ENCODE measurements at regions not wholly inside any gene's neighbourhood (a gene's known extent, or its start where the extent isn't known, plus 50 kb on each side); places are given as distances from the start of the nearest gene placed in this dataset.

- ChIA-PET SMC1A (ENCODE audit: uncharacterized antibody, unreplicated experiment) (interaction anchor here (3.2 kb wide), 1 partner anchor 113 kb away, joined by 18 read pairs; no protein-coding TSS in a partner anchor), CTCF (interaction anchor here (0.9 to 8.5 kb wide), 5 partner anchors 16 to 1762 kb away, joined by 3 to 78 read pairs (median 4); no protein-coding TSS in a partner anchor), RAD21 (ENCODE audit: unreplicated experiment) (no interaction called here), POLR2A (no interaction called here)
- TF ChIP-seq E4F1 (IDR thresholded peaks at IDR 0.05; ENCODE audit: borderline replicate concordance, partially characterized antibody) (no peak), TCF7 (IDR thresholded peaks at IDR 0.05; ENCODE audit: borderline replicate concordance) (no peak), SREBF1 (IDR thresholded peaks at IDR 0.05; ENCODE audit: low read length) (no peak), NFXL1 (IDR thresholded peaks at IDR 0.05; ENCODE audit: borderline replicate concordance) (no peak), YY1 (IDR thresholded peaks at IDR 0.05; ENCODE audit: low read depth, low read length) (no peak)
- in situ Hi-C loops (cut with MboI): no loop called here
- no peaks in the 10 kb centered on the region for H3K36me3 ChIP-seq (ENCODE audit: control insufficient read depth in 2 of 2, insufficient read depth in 2 of 2, low read length in 1 of 2)
- no peak overlapping the region for H3K4me2 ChIP-seq (ENCODE audit: control insufficient read depth, insufficient read depth)
- ATAC-seq: no peak
- no peaks in the 10 kb centered on the region for H3K79me2 ChIP-seq (ENCODE audit: control insufficient read depth, insufficient read depth, low read length)
- no peak for FAIRE-seq
- H2AFZ ChIP-seq (ENCODE audit: control insufficient read depth, low read depth, low read length): no peak overlapping the region
- no peaks in the 10 kb centered on the region for H3K9me3 ChIP-seq (replicated peaks; ENCODE audit: control insufficient read depth, insufficient read depth, low read length)
- H3K27me3 ChIP-seq (replicated peaks in 1 of 2; ENCODE audit: control insufficient read depth in 2 of 2, insufficient read depth in 2 of 2, low read length in 1 of 2): peaks cover 0 to 2% of the 10 kb centered on the region in 2 experiments; a peak in 1 of 4 replicates
- H3K9ac ChIP-seq (ENCODE audit: control insufficient read depth, insufficient read depth, low read length): no peak overlapping the region
- H3K27ac ChIP-seq (ENCODE audit: control insufficient read depth, insufficient read depth): no peak overlapping the region
- intact Hi-C loops (cut with micrococcal nuclease; ENCODE audit: unreplicated experiment): loop anchor here (2.0 to 10.0 kb wide), 2 partner anchors 112 to 812 kb away; no protein-coding TSS in a partner anchor
- H3K4me1 ChIP-seq (ENCODE audit: control insufficient read depth, insufficient read depth, low read length): no peaks in the 10 kb centered on the region
- no peak for DNase-seq (ENCODE audit: low read depth, low spot score)
- BruUV-seq (replicated peaks): no TSS peak
- no peak overlapping the region for H3K4me3 ChIP-seq
- no peaks in the 10 kb centered on the region for H4K20me1 ChIP-seq (ENCODE audit: control insufficient read depth, insufficient read depth)
- 18% methylated on average over 2 of the region's 2 CpGs for WGBS (ENCODE audit: insufficient coverage, insufficient replicate concordance, low lambda C conversion rate, missing lambda C conversion rate)
Observed at GRCh38 chr18:45387229-45387628, 228.0 kb upstream of the SLC14A2 start.

- ChIA-PET SMC1A (ENCODE audit: uncharacterized antibody, unreplicated experiment) (no interaction called here), POLR2A (no interaction called here), CTCF (no interaction called here), RAD21 (ENCODE audit: unreplicated experiment) (no interaction called here)
- Histone ChIP-seq H3K36me3 (ENCODE audit: control insufficient read depth in 2 of 2, insufficient read depth in 2 of 2, low read length in 1 of 2) (no peaks in the 10 kb centered on the region), H3K4me1 (ENCODE audit: control insufficient read depth, insufficient read depth, low read length) (no peaks in the 10 kb centered on the region), H3K9ac (ENCODE audit: control insufficient read depth, insufficient read depth, low read length) (no peak overlapping the region), H3K79me2 (ENCODE audit: control insufficient read depth, insufficient read depth, low read length) (no peaks in the 10 kb centered on the region), H3K4me2 (ENCODE audit: control insufficient read depth, insufficient read depth) (no peak overlapping the region), H3K4me3 (no peak overlapping the region), H4K20me1 (ENCODE audit: control insufficient read depth, insufficient read depth) (no peaks in the 10 kb centered on the region), H3K27me3 (replicated peaks in 1 of 2; ENCODE audit: control insufficient read depth in 2 of 2, insufficient read depth in 2 of 2, low read length in 1 of 2) (no peaks in the 10 kb centered on the region), H2AFZ (ENCODE audit: control insufficient read depth, low read depth, low read length) (no peak overlapping the region), H3K27ac (ENCODE audit: control insufficient read depth, insufficient read depth) (no peak overlapping the region), H3K9me3 (replicated peaks; ENCODE audit: control insufficient read depth, insufficient read depth, low read length) (no peaks in the 10 kb centered on the region)
- WGBS (ENCODE audit: insufficient coverage, insufficient replicate concordance, low lambda C conversion rate, missing lambda C conversion rate): 43% methylated on average over 3 of the region's 3 CpGs
- FAIRE-seq: no peak
- ATAC-seq: no peak
- no TSS peak for BruUV-seq (replicated peaks)
- intact Hi-C loops (cut with micrococcal nuclease; ENCODE audit: unreplicated experiment): no loop called here
- in situ Hi-C loops (cut with MboI): no loop called here
- DNase-seq (ENCODE audit: low read depth, low spot score): no peak
- TF ChIP-seq ZSCAN29 (IDR thresholded peaks at IDR 0.05) (no peak), ZNF687 (IDR thresholded peaks at IDR 0.05) (no peak), USF1 (IDR thresholded peaks at IDR 0.05; ENCODE audit: borderline replicate concordance, extremely low read length, insufficient read depth, low read depth, low read length) (no peak), MTA2 (IDR thresholded peaks at IDR 0.05; ENCODE audit: low read depth) (no peak), USF2 (IDR thresholded peaks at IDR 0.05; ENCODE audit: borderline replicate concordance, low read depth, low read length) (no peak)
Observed at GRCh38 chr18:45398448-45398847, 216.8 kb upstream of the SLC14A2 start.

Data from GM12878 (cell line).